ENCODE measurements at regions not wholly inside any gene's neighbourhood (a gene's known extent, or its start where the extent isn't known, plus 50 kb on each side); places are given as distances from the start of the nearest gene placed in this dataset.
"Not testable (repeated sequence)": the region's sequence is repeated elsewhere in the genome, so short reads cannot be mapped to it uniquely, and the experiment has no call there.

- TF ChIP-seq CTCF (conservative IDR thresholded peaks at IDR 0.05; ENCODE audit: low read depth, low read length), result no peak
- DNase-seq (ENCODE audit: low read depth), result peak; percentile 87
- H3K4me3 ChIP-seq (ENCODE audit: low read depth, low read length), result no peak overlapping the region
These were observed 232.2 kb upstream of the MAOA start for GRCh38 chrX:43423876-43424275.

- TF ChIP-seq CTCF (conservative IDR thresholded peaks at IDR 0.05; ENCODE audit: low read depth, low read length), result no peak
- no peak overlapping the region for H3K4me3 ChIP-seq (ENCODE audit: low read depth, low read length)
- no peak for DNase-seq (ENCODE audit: low read depth)
These were observed 219.6 kb upstream of the MAOA start for GRCh38 chrX:43436517-43436916.

GRCh38 chrX:43446752-43447151, 209.3 kb upstream of the MAOA start:
- no peak for TF ChIP-seq CTCF (conservative IDR thresholded peaks at IDR 0.05; ENCODE audit: low read depth, low read length)
- DNase-seq (ENCODE audit: low read depth), result no peak
- H3K4me3 ChIP-seq (ENCODE audit: low read depth, low read length), result no peak overlapping the region

GRCh38 chrX:43448688-43449087, 207.4 kb upstream of the MAOA start:
- no peak for DNase-seq (ENCODE audit: low read depth)
- H3K4me3 ChIP-seq (ENCODE audit: low read depth, low read length), result no peak overlapping the region
- no peak for TF ChIP-seq CTCF (conservative IDR thresholded peaks at IDR 0.05; ENCODE audit: low read depth, low read length)

GRCh38 chrX:43450355-43450754, 205.7 kb upstream of the MAOA start:
- H3K4me3 ChIP-seq (ENCODE audit: low read depth, low read length), result no peak overlapping the region
- no peak for DNase-seq (ENCODE audit: low read depth)
- no peak for TF ChIP-seq CTCF (conservative IDR thresholded peaks at IDR 0.05; ENCODE audit: low read depth, low read length)

GRCh38 chrX:43451976-43452686, 204.0 kb upstream of the MAOA start:
- not testable (repeated sequence) for DNase-seq (ENCODE audit: low read depth); H3K4me3 ChIP-seq (ENCODE audit: low read depth, low read length)

GRCh38 chrX:43456063-43456462, 200.0 kb upstream of the MAOA start:
- no peak overlapping the region for H3K4me3 ChIP-seq (ENCODE audit: low read depth, low read length)
- no peak for TF ChIP-seq CTCF (conservative IDR thresholded peaks at IDR 0.05; ENCODE audit: low read depth, low read length)
- DNase-seq (ENCODE audit: low read depth), result no peak

All from epithelial cell of proximal tubule (primary cell).